ENCODE measurements at regions not wholly inside any gene's neighbourhood (a gene's known extent, or its start where the extent isn't known, plus 50 kb on each side); places are given as distances from the start of the nearest gene placed in this dataset.

GRCh38 chr4:41427931-41428600, 109.9 kb upstream of the LIMCH1 start:
- TF ChIP-seq CTCF (IDR thresholded peaks at IDR 0.05; ENCODE audit: poor library complexity) = no peak
- TF ChIP-seq EZH2 (IDR thresholded peaks at IDR 0.05; ENCODE audit: borderline replicate concordance) = no peak
- TF ChIP-seq EZH2phosphoT487 (IDR thresholded peaks at IDR 0.05; ENCODE audit: low read depth, severe bottlenecking, unreplicated experiment) = no peak
